Thyroid gland (tissue), 4 donors: ENCODE measurements at regions not wholly inside any gene's neighbourhood (a gene's known extent, or its start where the extent isn't known, plus 50 kb on each side); places are given as distances from the start of the nearest gene placed in this dataset.

Experiments
- CTCF ChIP-seq, 6 experiments: fragments of 200-600 bp in 3 of 6; fragments of 450-650 bp in 3 of 6; sonication (generic) in 3 of 6; IDR thresholded peaks; one replicate each; pipeline ENCODE4 v1.5.1; 2016 to 2019; ENCODE audit warnings: antibody characterized with exemption in 6 of 6, mild to moderate bottlenecking in 2 of 6, inconsistent platforms in 1 of 6, moderate library complexity in 1 of 6
- POLR2A ChIP-seq, 2 donors: fragments of 450-650 bp; IDR thresholded peaks; one replicate each; pipeline ENCODE4 v1.6.1; 2017; ENCODE audit warnings: antibody characterized with exemption in 2 of 2, mild to moderate bottlenecking in 2 of 2, moderate library complexity in 1 of 2

- no peak for TF ChIP-seq CTCF (IDR thresholded peaks at IDR 0.05)
- TF ChIP-seq POLR2A (IDR thresholded peaks at IDR 0.05) = no peak
Measured at GRCh38 chr5:135153661-135154060, 119.6 kb upstream of the PITX1 start.
